IPS-NIHi7 (cell line): ENCODE measurements at regions not wholly inside any gene's neighbourhood (a gene's known extent, or its start where the extent isn't known, plus 50 kb on each side); places are given as distances from the start of the nearest gene placed in this dataset.
"Not testable (repeated sequence)": the region's sequence is repeated elsewhere in the genome, so short reads cannot be mapped to it uniquely, and the experiment has no call there.

Source experiments
- DNase-seq: peaks from one replicate; pipeline ENCODE4 v3.0.0; 2012; ENCODE audit warnings: mixed read lengths; ENCODE audit errors: extremely low spot score

DNA sequence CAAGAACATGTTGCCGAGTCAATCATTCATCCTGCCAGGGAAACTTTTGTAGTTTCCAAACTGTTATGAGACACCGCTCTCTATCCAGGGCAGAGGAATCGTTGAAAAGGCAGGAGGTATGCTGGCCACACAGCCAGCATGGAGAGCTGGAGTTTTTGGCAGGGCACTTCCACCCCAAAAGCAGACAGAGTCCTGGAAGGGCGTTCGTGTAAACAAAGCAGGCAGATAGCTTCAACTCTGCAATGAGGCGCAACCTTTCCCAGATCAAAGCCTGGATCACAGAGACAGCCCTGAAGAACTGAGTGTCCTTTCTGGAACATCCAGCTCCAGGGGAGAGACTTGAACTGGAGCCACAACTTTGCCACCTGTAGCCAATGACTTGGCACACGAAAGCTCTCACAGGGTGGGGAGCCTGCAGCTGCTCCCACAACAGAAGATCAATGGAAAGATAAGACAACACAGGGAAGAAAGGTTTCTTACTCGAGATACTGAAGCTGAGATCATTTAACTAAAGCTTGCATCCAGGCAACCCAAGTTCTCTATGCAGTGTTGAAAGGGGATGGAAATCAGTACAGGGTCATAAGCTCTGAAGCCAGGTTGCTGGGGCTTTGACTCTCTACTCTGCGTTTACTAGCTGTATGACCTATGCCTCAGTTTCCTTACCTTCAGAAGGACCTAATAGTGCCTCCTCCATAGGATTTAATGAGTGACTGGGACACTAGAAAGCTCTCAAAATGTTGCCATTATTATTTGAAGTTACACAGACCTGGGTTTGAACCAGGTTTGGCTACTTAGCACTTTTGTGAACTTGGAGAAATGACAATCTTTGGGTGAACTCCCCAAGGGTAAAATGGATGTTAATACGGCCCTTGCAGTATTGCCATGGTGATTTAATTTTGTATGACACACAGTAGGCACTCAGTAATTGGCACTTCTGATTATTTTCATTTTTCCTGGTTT, 434.8 kb upstream of the NPVF start:
- DNase-seq: no peak

DNA sequence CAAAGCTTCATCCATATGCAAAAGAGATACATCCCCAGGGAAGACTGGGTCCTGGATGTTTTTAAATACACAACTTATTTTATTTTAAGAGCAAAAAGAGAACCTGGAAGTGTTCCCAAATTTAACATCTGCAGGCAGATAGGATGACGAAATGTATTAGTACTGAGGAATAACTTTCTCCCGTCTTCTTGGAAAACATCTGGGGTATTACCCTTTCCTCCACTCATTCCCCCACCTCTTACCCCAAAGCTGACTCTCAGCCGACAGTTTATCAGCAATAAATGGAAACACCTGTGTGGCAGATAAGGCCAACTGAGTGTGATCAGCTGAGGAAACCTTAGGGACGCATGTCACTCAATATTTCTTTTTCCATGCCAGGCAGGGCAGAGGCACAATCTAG, 435.6 kb upstream of the NPVF start:
- no peak for DNase-seq

GRCh38 chr7:25664593-25664992, 436.3 kb upstream of the NPVF start:
- no peak for DNase-seq

- no peak for DNase-seq
These were observed 437.1 kb upstream of the NPVF start for GRCh38 chr7:25665374-25665773.

- DNase-seq: no peak
These were observed 437.8 kb upstream of the NPVF start for GRCh38 chr7:25665903-25666670.

- DNase-seq: no peak
These were observed 438.4 kb upstream of the NPVF start for GRCh38 chr7:25666671-25667060.

GRCh38 chr7:25669281-25669781, 441.0 kb upstream of the NPVF start:
- DNase-seq: no peak

- no peak for DNase-seq
These were observed 441.9 kb upstream of the NPVF start for GRCh38 chr7:25669961-25670841.

DNA sequence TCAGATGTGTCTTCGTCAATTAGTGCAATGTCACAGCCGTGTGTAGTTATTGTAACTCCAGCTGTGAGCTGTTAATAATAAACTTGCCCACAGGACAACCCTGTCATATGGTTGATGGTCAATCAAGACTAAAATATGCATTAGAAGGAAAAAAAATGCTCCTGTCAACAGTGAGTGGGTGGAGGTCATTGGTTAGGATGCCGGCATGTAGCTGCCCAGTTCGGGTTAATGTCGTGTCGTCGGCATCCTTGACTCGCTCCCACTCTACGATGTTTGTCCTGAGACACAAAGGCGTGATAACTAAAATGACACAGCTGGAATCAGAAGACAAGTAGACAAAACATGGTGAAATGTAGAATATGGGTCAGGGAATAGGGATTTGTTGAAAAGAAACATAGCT, 442.8 kb upstream of the NPVF start:
- no peak for DNase-seq

- no peak for DNase-seq
These were observed 444.2 kb upstream of the NPVF start for GRCh38 chr7:25672496-25672895.

DNA sequence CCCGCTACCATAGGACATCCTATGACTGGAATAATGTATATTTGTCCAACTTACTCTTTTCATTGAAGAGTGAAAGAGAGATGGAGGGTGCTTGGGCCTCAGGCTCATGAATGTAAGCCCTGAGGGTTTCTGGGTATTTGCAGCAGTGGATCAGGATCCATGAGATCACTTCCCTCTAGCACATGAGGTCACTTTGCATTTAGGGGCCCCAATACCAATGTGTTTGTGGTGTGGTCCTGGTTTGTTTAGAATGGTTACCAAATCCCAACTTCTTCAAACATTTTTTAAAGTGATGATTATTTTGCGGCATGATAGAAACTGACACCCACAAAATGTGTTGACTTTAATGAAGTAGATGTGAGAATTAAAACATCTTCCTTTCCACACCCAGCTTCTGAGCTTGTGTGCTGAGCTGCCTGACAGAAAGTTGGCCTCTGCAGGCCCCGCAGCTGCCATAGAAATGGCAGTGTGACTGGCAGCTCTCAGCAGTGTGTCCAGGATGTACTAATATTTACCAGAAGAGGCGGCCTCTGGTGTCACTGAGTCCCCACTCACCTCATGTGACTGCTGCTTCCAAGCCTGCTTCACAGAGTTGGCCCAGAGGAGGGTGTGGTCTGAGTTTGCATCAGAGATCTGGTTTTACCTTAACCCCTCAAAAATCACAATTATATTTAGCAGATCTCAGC, 447.6 kb upstream of the NPVF start:
- DNase-seq: no peak

GRCh38 chr7:25677595-25677994, 449.3 kb upstream of the NPVF start:
- no peak for DNase-seq

- DNase-seq: no peak
These were observed 449.9 kb upstream of the NPVF start for GRCh38 chr7:25678215-25678614.

DNA sequence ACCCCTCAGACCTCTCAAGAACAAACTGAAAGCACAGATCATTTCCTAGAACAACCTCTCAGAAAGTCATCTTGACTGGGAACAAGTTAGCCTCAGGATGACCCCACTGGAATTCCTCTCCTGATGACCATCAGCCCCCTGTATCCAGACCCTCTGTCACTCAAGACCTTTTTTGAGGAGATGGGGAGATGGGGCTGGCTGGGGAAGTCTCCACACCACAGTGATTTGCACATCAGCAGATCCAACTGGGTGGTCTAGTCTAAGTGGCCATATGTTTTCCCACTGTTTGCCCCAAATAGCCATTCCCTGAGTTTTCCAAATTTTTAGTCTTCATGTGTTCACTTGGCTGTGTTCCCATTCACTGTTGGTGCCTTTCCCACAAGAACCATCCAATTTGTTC, 452.4 kb upstream of the NPVF start:
- DNase-seq: no peak

- no peak for DNase-seq
These were observed 456.1 kb upstream of the NPVF start for GRCh38 chr7:25684360-25684759.

GRCh38 chr7:25686493-25686892, 458.2 kb upstream of the NPVF start:
- no peak for DNase-seq

GRCh38 chr7:25694211-25694610, 457.8 kb upstream of the NFE2L3 start:
- no peak for DNase-seq

GRCh38 chr7:25694699-25695098, 457.3 kb upstream of the NFE2L3 start:
- DNase-seq: no peak

GRCh38 chr7:25696571-25696970, 455.4 kb upstream of the NFE2L3 start:
- DNase-seq: no peak

GRCh38 chr7:25698451-25699113, 453.4 kb upstream of the NFE2L3 start:
- no peak for DNase-seq

DNA sequence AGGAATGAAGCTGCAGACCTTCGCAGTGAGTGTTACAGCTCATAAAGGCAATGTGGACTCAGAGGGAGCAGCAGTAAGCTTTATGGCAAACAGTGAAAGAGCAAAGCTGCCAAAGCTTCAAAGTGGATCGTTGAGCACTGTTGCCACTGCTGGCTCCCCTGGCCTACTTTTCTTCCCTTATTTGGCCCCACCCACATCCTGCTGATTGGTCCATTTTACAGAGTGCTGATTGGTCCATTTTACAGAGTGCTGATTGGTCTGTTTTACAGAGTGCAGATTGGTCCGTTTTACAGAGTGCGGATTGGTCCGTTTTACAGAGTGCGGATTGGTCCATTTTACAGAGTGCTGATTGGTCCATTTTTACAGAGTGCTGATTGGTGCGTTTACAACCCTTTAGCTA, 451.9 kb upstream of the NFE2L3 start:
- DNase-seq: not testable (repeated sequence)
